ENCODE measurements at regions not wholly inside any gene's neighbourhood (a gene's known extent, or its start where the extent isn't known, plus 50 kb on each side); places are given as distances from the start of the nearest gene placed in this dataset.

- TF ChIP-seq ELF4 (CRISPR knock-in tag; IDR thresholded peaks at IDR 0.05; ENCODE audit: low read depth) (no peak), MYBL2 (CRISPR knock-in tag; IDR thresholded peaks at IDR 0.05) (no peak), PRRX2 (CRISPR knock-in tag; IDR thresholded peaks at IDR 0.05) (no peak), CBFB (CRISPR knock-in tag; IDR thresholded peaks at IDR 0.05; ENCODE audit: low read depth) (no peak), ZNF512 (CRISPR knock-in tag; IDR thresholded peaks at IDR 0.05; ENCODE audit: borderline replicate concordance) (no peak)
- TF ChIP-seq, protein P1, sequence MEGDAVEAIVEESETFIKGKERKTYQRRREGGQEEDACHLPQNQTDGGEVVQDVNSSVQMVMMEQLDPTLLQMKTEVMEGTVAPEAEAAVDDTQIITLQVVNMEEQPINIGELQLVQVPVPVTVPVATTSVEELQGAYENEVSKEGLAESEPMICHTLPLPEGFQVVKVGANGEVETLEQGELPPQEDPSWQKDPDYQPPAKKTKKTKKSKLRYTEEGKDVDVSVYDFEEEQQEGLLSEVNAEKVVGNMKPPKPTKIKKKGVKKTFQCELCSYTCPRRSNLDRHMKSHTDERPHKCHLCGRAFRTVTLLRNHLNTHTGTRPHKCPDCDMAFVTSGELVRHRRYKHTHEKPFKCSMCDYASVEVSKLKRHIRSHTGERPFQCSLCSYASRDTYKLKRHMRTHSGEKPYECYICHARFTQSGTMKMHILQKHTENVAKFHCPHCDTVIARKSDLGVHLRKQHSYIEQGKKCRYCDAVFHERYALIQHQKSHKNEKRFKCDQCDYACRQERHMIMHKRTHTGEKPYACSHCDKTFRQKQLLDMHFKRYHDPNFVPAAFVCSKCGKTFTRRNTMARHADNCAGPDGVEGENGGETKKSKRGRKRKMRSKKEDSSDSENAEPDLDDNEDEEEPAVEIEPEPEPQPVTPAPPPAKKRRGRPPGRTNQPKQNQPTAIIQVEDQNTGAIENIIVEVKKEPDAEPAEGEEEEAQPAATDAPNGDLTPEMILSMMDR (IDR thresholded peaks at IDR 0.05): no peak
- TF ChIP-seq, protein P2, sequence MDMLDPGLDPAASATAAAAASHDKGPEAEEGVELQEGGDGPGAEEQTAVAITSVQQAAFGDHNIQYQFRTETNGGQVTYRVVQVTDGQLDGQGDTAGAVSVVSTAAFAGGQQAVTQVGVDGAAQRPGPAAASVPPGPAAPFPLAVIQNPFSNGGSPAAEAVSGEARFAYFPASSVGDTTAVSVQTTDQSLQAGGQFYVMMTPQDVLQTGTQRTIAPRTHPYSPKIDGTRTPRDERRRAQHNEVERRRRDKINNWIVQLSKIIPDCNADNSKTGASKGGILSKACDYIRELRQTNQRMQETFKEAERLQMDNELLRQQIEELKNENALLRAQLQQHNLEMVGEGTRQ (CRISPR knock-in tag; IDR thresholded peaks at IDR 0.05): no peak
- TF ChIP-seq, protein P3, sequence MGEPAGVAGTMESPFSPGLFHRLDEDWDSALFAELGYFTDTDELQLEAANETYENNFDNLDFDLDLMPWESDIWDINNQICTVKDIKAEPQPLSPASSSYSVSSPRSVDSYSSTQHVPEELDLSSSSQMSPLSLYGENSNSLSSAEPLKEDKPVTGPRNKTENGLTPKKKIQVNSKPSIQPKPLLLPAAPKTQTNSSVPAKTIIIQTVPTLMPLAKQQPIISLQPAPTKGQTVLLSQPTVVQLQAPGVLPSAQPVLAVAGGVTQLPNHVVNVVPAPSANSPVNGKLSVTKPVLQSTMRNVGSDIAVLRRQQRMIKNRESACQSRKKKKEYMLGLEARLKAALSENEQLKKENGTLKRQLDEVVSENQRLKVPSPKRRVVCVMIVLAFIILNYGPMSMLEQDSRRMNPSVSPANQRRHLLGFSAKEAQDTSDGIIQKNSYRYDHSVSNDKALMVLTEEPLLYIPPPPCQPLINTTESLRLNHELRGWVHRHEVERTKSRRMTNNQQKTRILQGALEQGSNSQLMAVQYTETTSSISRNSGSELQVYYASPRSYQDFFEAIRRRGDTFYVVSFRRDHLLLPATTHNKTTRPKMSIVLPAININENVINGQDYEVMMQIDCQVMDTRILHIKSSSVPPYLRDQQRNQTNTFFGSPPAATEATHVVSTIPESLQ (CRISPR knock-in tag; IDR thresholded peaks at IDR 0.05): no peak
Observed at GRCh38 chr14:71289536-71289935, 382.3 kb downstream of the PCNX1 start.

Data from WTC11 (cell line).